Osteoblast (primary cell): ENCODE measurements at regions not wholly inside any gene's neighbourhood (a gene's known extent, or its start where the extent isn't known, plus 50 kb on each side); places are given as distances from the start of the nearest gene placed in this dataset.

Source experiments
- DNase-seq: peaks from one replicate; pipeline ENCODE4 v3.0.0; 2011; ENCODE audit warnings: low spot score, mixed read lengths; ENCODE audit not compliant: insufficient read length; ENCODE audit errors: missing footprints
- H2AFZ ChIP-seq: 2 replicates; pipeline ENCODE4 v1.6.0; 2011; ENCODE audit warnings: mild to moderate bottlenecking, low read length
- H3K27ac ChIP-seq: 2 replicates; pipeline ENCODE4 v1.5.1; 2011; ENCODE audit warnings: mild to moderate bottlenecking, low read depth, low read length, moderate library complexity
- H3K27me3 ChIP-seq: 2 replicates; pipeline ENCODE4 v1.6.0; 2012; ENCODE audit warnings: mild to moderate bottlenecking, control low read depth, inconsistent platforms, low read length, moderate library complexity; ENCODE audit not compliant: insufficient read depth
- H3K36me3 ChIP-seq: 2 replicates; pipeline ENCODE4 v1.5.1; 2011; ENCODE audit warnings: mild to moderate bottlenecking, low read length, control low read depth, moderate library complexity; ENCODE audit not compliant: insufficient read depth
- H3K4me1 ChIP-seq: 2 replicates; pipeline ENCODE4 v1.5.1; 2011; ENCODE audit warnings: mild to moderate bottlenecking, low read length, control low read depth, moderate library complexity; ENCODE audit not compliant: insufficient read depth
- H3K4me2 ChIP-seq: 2 replicates; pipeline ENCODE4 v1.6.0; 2011; ENCODE audit warnings: mild to moderate bottlenecking, low read length; ENCODE audit not compliant: insufficient read depth
- H3K4me3 ChIP-seq: fragments of 200-600 bp; sonication (generic); 3 replicates; pipeline ENCODE4 v1.5.1; 2012; ENCODE audit warnings: mild to moderate bottlenecking, low read length, inconsistent platforms; ENCODE audit not compliant: insufficient read depth
- H3K79me2 ChIP-seq: 2 replicates; pipeline ENCODE4 v1.6.0; 2012; ENCODE audit warnings: mild to moderate bottlenecking, low read length, control low read depth, inconsistent platforms; ENCODE audit not compliant: insufficient read depth
- H3K9me3 ChIP-seq: 2 replicates; pipeline ENCODE4 v1.5.1; 2011; ENCODE audit warnings: low read depth, low read length, control low read depth
- H4K20me1 ChIP-seq: 2 replicates; pipeline ENCODE4 v1.6.0; 2012; ENCODE audit warnings: mild to moderate bottlenecking, low read length, control low read depth; ENCODE audit not compliant: insufficient read depth
- CTCF ChIP-seq: IDR thresholded peaks from 2 replicates; pipeline ENCODE4 v1.5.1; 2011; ENCODE audit warnings: mild to moderate bottlenecking, low read depth, low read length, moderate library complexity; ENCODE audit errors: extremely low read depth

- Histone ChIP-seq H3K79me2 (no peaks in the 10 kb centered on the region), H3K27me3 (no peaks in the 10 kb centered on the region), H3K9me3 (no peaks in the 10 kb centered on the region), H3K4me3 (no peak overlapping the region), H3K27ac (no peak overlapping the region), H3K4me2 (no peak overlapping the region), H3K4me1 (no peaks in the 10 kb centered on the region), H4K20me1 (no peaks in the 10 kb centered on the region), H2AFZ (no peak overlapping the region), H3K36me3 (no peaks in the 10 kb centered on the region)
- TF ChIP-seq CTCF: peak; percentile 45
- no peak for DNase-seq
These were observed 646.5 kb upstream of the NOX3 start for GRCh38 chr6:156102129-156102528.

- Histone ChIP-seq H3K4me1 (no peaks in the 10 kb centered on the region), H3K79me2 (no peaks in the 10 kb centered on the region), H3K4me3 (no peak overlapping the region), H4K20me1 (no peaks in the 10 kb centered on the region), H3K9me3 (no peaks in the 10 kb centered on the region), H3K4me2 (no peak overlapping the region), H3K27me3 (no peaks in the 10 kb centered on the region), H2AFZ (no peak overlapping the region), H3K27ac (no peak overlapping the region), H3K36me3 (no peaks in the 10 kb centered on the region)
- no peak for TF ChIP-seq CTCF
- DNase-seq: no peak
These were observed 643.2 kb upstream of the NOX3 start for GRCh38 chr6:156098839-156099238.

- Histone ChIP-seq H3K4me2 (no peak overlapping the region), H3K27ac (no peak overlapping the region), H4K20me1 (no peaks in the 10 kb centered on the region), H3K9me3 (no peaks in the 10 kb centered on the region), H3K4me3 (no peak overlapping the region), H3K27me3 (no peaks in the 10 kb centered on the region), H3K4me1 (no peaks in the 10 kb centered on the region), H3K79me2 (no peaks in the 10 kb centered on the region), H3K36me3 (no peaks in the 10 kb centered on the region), H2AFZ (no peak overlapping the region)
- TF ChIP-seq CTCF: no peak
- DNase-seq: no peak
These were observed 631.8 kb upstream of the NOX3 start for GRCh38 chr6:156087487-156087886.

- no peak for TF ChIP-seq CTCF
- no peaks in the 10 kb centered on the region for H3K9me3 ChIP-seq
- no peak for DNase-seq
These were observed 626.4 kb upstream of the NOX3 start for GRCh38 chr6:156082012-156082411.

More at GRCh38 chr6:156082012-156082411, 626.4 kb upstream of the NOX3 start:
- no peaks in the 10 kb centered on the region for H3K36me3 ChIP-seq
- H3K4me1 ChIP-seq: no peaks in the 10 kb centered on the region
- no peaks in the 10 kb centered on the region for H3K79me2 ChIP-seq
- no peaks in the 10 kb centered on the region for H3K27me3 ChIP-seq
- H2AFZ ChIP-seq: no peak overlapping the region
- no peak overlapping the region for H3K4me2 ChIP-seq
- H4K20me1 ChIP-seq: no peaks in the 10 kb centered on the region
- no peak overlapping the region for H3K4me3 ChIP-seq
- no peak overlapping the region for H3K27ac ChIP-seq
